HG03378 (cell line): ENCODE measurements at regions not wholly inside any gene's neighbourhood (a gene's known extent, or its start where the extent isn't known, plus 50 kb on each side); places are given as distances from the start of the nearest gene placed in this dataset.
A peak's percentile ranks its signal among the peaks of the same experiment; 100 is the strongest.

ENCODE experiments used
- ATAC-seq: cut with Tn5 transposase; IDR thresholded peaks from one replicate; pipeline ENCODE4 v1.9.1; 2021; ENCODE audit warnings: mild to moderate bottlenecking, moderate library complexity; ENCODE audit not compliant: unreplicated experiment

DNA sequence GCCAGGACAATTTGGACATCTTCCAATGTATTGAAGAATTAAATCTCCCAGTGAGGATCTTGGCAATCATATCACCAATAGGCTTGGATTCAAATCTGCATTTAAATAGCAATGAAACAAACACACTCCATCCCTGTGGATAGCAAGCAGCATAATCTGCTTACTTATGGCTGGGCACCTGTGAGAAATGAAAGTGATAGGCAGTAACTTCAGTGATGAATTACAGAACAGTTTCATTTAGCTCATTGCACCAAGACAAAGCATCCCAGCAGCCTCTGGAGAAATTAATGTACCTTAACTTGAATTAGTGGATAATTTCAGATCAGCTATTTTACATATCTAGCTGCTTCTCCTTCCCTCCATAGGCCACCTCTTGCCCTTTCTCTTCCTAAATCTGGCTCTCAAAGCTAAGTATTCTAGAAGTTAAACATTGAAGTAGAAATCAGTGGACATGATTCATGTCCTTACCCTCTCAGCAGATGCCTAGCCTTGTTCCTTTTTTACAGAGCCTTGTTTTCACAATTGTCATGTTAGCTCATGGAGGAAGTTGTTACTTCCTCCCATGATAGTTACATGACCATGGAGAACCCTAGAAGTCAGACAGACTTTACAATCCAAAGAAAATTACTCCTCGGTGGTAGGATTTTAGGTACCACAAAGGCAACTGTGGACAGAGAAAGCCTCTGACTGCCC, 88.5 kb upstream of the TACR1 start:
- peak; percentile 60 for ATAC-seq

DNA sequence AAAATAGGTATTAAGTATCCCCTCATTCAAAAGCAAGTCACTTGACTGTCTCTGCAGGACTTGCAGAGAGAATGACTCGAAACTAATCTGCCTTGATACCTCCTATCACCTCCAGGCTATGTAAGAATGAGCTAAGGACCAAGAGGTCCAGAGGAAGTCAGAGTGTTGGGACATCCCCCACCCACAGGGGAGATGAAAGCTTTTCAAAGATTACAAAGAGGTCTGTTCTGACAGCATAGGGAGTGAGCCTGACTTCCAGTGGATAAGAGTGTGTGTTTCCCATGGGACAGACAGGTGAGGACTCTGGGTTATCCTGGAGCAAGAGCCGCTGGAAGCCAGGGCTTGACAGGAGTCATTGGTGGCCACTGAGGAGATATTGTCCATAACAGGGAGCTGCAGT, 85.0 kb upstream of the TACR1 start:
- peak; percentile 65 for ATAC-seq

DNA sequence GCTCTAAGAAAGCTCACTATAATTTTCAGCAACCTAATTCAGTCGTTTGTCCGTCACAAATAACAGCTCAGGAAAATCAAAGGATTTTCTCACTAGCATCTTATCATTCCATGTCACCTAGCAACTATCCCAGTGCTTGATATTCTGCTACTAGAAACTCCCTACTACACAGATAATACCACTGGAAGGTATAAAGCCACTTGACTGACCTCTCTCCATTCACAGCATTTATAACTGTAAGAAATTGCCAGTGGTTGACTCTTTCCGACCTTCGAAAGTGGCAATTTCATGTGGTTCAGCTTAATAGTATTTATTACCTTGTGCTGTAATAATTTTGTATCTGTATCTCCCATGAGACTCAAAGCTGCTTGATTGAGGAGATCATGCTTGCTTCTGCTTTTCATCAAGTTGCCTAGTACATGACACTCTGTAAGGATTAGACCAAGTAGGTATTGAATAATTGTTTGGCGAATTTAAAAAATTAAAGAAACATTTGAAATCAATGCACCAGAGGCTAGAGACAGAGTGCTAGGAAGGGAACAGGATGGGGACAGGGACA, 79.6 kb upstream of the TACR1 start:
- no peak for ATAC-seq

DNA sequence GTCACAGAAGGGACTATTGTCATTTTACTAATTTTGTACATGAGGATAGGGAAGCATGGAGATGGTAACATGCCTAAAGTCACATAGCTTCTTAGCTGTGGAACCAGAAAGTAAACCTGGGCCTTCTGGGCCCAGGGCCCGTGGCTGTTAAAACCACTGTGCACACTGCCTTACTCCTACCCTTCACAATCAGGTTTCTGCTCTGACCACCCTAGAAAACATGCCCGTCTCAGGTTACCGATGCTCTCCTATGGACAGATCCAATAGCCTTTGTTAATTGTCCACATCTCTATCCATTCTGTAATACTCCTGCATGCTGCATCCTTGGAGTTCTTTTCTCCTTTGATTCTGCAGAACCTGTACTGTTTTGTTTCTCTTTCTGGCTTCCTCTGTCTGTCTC, 79.0 kb upstream of the TACR1 start:
- no peak for ATAC-seq

DNA sequence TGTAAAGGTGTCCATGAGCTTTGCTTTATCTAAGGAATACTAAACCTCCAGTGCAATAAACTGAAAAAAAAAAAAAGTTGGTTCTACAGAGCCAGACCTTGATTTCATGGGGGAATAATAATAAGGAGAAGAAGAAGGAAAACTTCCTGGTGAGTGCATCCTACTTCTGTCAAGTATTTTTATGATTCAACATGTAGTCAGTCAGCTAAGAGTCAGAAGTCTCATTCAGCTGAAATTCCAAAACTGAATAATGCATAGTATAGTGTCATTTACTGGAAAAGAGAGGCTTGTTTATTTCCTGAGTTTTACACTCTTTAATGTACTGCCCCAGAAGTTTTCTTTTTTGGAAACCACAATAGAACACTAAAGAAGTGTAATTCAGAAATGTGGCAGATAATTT, 77.8 kb upstream of the TACR1 start:
- no peak for ATAC-seq

DNA sequence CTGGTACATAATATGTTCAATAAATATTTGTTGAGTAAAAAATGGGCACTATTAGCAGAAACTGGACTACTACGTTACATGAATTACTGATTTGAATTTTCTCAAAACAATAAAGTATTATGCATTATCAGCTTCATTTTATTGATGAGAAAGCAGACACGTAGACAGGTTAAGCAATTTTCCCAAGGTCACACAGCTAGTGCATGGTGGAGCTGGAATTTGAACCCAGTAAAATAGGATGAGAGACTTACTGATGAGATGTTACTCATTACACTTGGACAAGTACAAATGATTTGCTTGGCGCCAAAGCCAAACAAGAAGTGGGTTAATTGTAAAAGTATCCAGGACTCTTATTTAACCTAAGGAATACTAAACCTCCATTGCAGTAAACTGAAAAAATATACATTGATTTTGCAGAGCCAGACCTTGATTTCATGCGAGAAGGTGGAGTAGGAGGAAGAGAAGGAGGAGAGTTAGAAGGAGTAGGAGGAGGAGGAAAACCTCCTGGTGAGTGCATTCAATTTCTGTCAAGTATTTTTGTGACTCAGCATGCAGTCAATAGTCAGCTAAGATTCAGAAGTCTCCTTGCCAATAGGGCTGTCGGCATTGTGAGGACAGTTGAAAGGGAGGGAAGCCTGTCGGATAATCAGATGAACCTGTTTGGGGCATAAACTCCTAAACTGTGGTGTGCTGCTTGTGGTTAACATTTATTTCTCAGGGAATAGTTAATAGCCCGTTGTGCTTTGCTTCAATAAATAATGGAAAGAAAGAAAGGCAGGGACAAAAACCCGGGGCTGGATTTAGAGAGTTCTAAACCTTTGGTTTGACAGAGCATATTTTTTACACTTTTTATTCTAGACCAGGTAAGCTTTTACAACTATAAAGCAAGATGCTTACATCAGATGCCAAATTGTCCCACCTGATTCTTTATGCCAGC, 77.0 kb upstream of the TACR1 start:
- no peak for ATAC-seq

DNA sequence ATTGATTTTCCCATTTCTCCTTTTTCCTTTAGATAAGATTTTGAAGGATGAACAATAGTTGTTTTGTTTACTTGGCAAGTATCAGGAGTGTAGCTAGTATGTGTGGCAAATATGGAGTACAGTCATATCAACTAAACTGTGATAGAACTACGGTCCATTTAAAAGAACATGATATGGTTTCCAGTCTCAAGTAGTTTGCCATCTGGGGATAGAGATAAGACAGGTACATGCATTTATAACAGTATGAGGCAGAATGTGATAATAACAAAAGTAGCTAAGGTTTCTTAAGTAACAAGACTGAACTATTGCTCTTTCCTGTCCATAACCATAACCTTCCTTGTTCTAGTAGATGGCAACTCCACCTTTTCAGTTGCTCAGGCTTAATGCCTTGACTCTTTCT, 75.6 kb upstream of the TACR1 start:
- ATAC-seq: no peak

DNA sequence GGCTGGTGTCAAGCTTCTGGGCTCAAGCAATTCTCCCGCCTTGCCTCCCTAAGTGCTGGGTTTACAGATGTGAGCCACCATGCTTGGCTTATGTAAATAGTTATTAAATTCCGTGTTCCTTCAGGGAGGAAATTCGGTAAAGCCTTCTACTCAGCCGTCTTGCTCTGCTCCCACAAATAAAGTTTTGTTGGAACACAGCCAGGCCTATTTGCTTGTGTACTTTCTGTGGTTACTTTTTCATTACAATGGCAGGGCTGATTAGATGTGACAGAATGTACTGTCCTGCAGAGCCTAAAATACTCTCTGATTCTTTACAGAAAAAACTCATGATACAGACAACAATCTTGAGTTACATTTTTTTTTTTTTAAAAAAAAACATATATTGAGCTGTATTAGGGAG, 68.8 kb upstream of the TACR1 start:
- ATAC-seq: no peak

DNA sequence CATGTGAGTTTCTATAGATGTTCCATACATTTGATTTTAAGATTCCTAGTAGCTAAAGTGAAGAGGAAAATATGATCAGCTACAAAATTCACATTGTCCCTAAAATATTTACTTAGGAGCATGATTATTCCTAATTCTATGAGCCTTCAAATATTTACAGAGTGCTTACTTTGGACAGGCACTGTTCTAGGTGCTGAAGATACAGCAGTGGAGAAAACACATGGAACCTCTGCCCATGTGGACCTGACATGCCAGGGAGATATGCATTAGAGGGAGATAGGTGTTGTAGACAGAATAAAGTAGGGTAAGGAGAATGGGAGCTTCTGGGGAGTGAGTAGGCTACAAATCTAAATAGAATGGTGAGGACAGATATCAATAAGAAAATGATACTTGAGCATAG, 62.6 kb upstream of the TACR1 start:
- ATAC-seq: no peak

DNA sequence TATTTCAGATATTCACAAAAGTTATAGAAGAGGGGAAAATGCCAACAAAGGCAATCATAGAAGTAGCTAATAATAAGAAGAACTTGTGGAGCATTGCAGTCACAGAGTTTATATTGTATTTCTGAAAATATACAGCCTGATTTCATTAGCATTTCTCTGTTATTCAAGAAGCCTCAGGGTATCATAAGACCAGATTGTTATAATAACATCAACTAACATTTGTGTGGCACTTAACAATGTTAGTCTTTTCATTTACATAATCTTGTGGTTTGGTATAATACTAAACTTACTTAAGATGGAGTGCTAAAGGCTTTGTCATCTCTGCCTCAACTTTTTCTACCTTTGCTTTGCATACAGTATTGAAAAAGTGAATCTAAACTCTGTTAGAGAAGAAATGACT, 61.6 kb upstream of the TACR1 start:
- no peak for ATAC-seq

DNA sequence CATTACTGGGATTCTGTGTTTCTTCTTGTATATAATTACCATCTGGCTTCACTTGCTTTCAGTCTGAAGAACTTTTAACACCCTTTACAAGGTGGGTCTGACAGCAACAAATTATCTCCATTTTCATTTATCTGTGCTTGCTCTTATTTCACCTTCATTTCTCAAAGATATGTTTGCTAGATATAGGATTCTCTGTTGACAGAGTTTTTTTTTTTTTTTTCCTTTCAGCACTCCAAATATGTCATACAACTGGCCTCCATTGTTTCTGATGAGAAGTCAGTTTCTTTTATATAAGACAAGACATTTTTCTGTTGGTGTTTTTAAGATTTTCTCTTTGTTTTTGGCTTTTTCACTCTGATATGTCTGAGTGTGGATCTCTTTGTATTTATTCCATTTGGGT, 59.3 kb upstream of the TACR1 start:
- ATAC-seq: no peak

DNA sequence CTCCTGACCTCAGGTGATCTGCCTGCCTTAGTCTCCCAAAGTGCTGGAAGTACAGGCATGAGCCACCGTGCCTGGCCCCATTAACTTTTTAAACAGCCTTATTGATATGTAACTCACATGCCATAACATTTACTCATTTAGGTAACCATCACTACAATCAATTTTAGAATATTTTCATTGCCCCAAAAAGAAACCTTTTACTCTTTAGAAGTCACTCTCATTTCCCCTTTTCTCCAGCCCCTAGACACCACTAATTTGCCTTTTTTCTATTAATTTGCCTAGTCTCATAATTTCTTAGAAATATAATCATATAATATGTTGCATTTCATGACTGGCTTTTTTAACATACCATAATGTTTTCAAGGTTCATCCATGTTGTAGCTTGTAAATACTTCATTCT, 57.2 kb upstream of the TACR1 start:
- ATAC-seq: peak; percentile 68

DNA sequence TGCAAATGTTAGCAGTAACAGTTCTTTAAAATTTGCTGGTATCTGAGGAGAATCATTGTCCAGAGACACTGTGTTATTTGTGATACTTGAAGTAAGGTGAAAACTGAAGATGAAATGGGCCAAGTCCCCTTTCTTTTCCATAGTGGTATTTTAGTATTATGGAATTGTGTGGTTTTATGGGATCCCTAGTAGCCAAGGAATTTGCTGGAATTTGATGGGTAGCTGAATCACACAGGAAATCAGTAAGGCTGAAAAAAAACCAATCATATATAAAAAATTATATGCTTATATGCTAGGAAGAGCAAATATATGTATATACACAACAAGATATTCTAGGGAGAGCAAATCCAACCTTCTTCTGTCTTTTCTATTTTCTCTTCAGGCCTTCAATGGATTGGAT, 54.2 kb upstream of the TACR1 start:
- no peak for ATAC-seq

DNA sequence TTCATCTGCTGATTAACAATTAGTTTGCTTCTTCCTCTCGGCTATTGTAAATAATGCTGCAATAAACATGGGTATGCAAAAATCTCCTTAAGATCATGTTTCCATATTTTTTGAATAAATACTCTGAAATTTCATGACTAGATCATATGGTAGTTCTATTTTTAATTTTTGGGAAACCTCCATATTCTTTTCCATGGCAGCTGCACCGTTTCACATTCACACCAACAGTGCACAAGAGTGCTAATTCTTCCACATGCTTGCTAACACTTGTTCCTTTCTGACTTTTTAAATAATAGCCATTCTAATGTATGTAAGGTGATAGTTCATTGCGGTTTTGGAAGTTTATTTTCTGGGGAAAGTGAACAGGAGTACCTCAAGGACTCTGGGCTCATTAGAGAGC, 52.6 kb upstream of the TACR1 start:
- ATAC-seq: no peak
